ENCODE measurements at regions not wholly inside any gene's neighbourhood (a gene's known extent, or its start where the extent isn't known, plus 50 kb on each side); places are given as distances from the start of the nearest gene placed in this dataset.

- intact Hi-C loops (cut with micrococcal nuclease) (no loop called here), dilution Hi-C loops (cut with MboI; ENCODE audit: extremely low pct_ligation_motif_present, low sequenced_read_pairs) (no loop called here)
- H3K27me3 ChIP-seq (ENCODE audit: control insufficient read depth in 2 of 2, insufficient read depth in 2 of 2, low read length in 2 of 2), result no peaks in the 10 kb centered on the region
- CTCF ChIA-PET, result no interaction called here
- H3K4me3 ChIP-seq (replicated peaks in 1 of 3; ENCODE audit: insufficient read depth in 1 of 3, low read depth in 1 of 3, low read length in 3 of 3), result no peak overlapping the region
- H3K79me2 ChIP-seq (ENCODE audit: control insufficient read depth, insufficient read depth, low read length), result no peaks in the 10 kb centered on the region
- no peak for TF ChIP-seq FOS (IDR thresholded peaks at IDR 0.05; ENCODE audit: borderline replicate concordance, insufficient read depth, low read length)
- TF ChIP-seq JUN (IDR thresholded peaks at IDR 0.05; ENCODE audit: borderline replicate concordance, insufficient read depth, insufficient read length, low read depth), result no peak
- TF ChIP-seq, protein P1, sequence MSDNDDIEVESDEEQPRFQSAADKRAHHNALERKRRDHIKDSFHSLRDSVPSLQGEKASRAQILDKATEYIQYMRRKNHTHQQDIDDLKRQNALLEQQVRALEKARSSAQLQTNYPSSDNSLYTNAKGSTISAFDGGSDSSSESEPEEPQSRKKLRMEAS (IDR thresholded peaks at IDR 0.05; ENCODE audit: insufficient read depth, insufficient read length), result no peak
- TF ChIP-seq POLR2AphosphoS5 (IDR thresholded peaks at IDR 0.05; ENCODE audit: insufficient read depth, low read depth, low read length), result no peak
- no peak for TF ChIP-seq CTCF (IDR thresholded peaks at IDR 0.05; ENCODE audit: extremely low read depth in 1 of 2, insufficient read depth in 1 of 2, low read depth in 1 of 2, low read length in 2 of 2)
- TF ChIP-seq MYC (IDR thresholded peaks at IDR 0.05; ENCODE audit: low read depth, low read length), result no peak
- TF ChIP-seq EZH2 (IDR thresholded peaks at IDR 0.05; ENCODE audit: borderline replicate concordance, low read depth, low read length, severe bottlenecking), result no peak
- TF ChIP-seq GATA2 (IDR thresholded peaks at IDR 0.05; ENCODE audit: insufficient read depth, insufficient read length, low read depth, low read length), result no peak
- H3K27ac ChIP-seq (ENCODE audit: insufficient read depth, low read depth, low read length), result no peak overlapping the region
- POLR2A ChIA-PET, result no interaction called here
- H3K9me1 ChIP-seq (replicated peaks; ENCODE audit: control insufficient read depth, extremely low read depth, insufficient read depth, low read length), result no peaks in the 10 kb centered on the region
- H2AFZ ChIP-seq (ENCODE audit: low read depth, low read length), result no peak overlapping the region
- no peak overlapping the region for H3K4me2 ChIP-seq (ENCODE audit: insufficient read depth, low read length)
- BruUV-seq (replicated peaks), result no TSS peak
- no peak for FAIRE-seq
- H3K9ac ChIP-seq (replicated peaks; ENCODE audit: extremely low read depth, insufficient read depth, low read length), result no peak overlapping the region
- no peaks in the 10 kb centered on the region for H3K4me1 ChIP-seq (ENCODE audit: control insufficient read depth, extremely low read depth, insufficient read depth, low read length)
- no peaks in the 10 kb centered on the region for H3K9me3 ChIP-seq (replicated peaks; ENCODE audit: control insufficient read depth, insufficient read depth, low read length)
- H4K20me1 ChIP-seq (replicated peaks; ENCODE audit: control insufficient read depth, extremely low read depth, insufficient read depth, low read length), result no peaks in the 10 kb centered on the region
- no peaks in the 10 kb centered on the region for H3K36me3 ChIP-seq (ENCODE audit: control insufficient read depth in 2 of 2, extremely low read depth in 1 of 2, insufficient read depth in 2 of 2, low read length in 2 of 2)
- DNase-seq (ENCODE audit: low read depth, low spot score), result no peak
Observed at GRCh38 chr13:61477619-61478018, 62.0 kb upstream of the PCDH20 start.

All from endothelial cell of umbilical vein (primary cell).